ENCODE measurements at regions not wholly inside any gene's neighbourhood (a gene's known extent, or its start where the extent isn't known, plus 50 kb on each side); places are given as distances from the start of the nearest gene placed in this dataset.

- Histone ChIP-seq H3K36me3 (no peaks in the 10 kb centered on the region), H3K4me1 (peaks cover 0 to 21% (median 18%) of the 10 kb centered on the region in 4 donors), H3K27me3 (no peaks in the 10 kb centered on the region), H3K4me3 (no peak overlapping the region), H3K9me3 (no peaks in the 10 kb centered on the region), H3K27ac (no peak overlapping the region)
- intact Hi-C loops (cut with DNase I) = no loop called here
- no peak for DNase-seq
- TF ChIP-seq CTCF (IDR thresholded peaks at IDR 0.05) (no peak), POLR2AphosphoS5 (IDR thresholded peaks at IDR 0.05) (no peak), POLR2A (IDR thresholded peaks at IDR 0.05) (no peak), EP300 (IDR thresholded peaks at IDR 0.05) (no peak)
Measured at GRCh38 chr2:12296915-12297314, 419.8 kb upstream of the TRIB2 start.

- intact Hi-C loops (cut with DNase I) = no loop called here
- Histone ChIP-seq H3K4me1 (peaks cover 0 to 21% (median 18%) of the 10 kb centered on the region in 4 donors), H3K4me3 (no peak overlapping the region), H3K27me3 (no peaks in the 10 kb centered on the region), H3K9me3 (no peaks in the 10 kb centered on the region), H3K27ac (no peak overlapping the region), H3K36me3 (no peaks in the 10 kb centered on the region)
- TF ChIP-seq EP300 (IDR thresholded peaks at IDR 0.05) (no peak), CTCF (IDR thresholded peaks at IDR 0.05) (no peak), POLR2AphosphoS5 (IDR thresholded peaks at IDR 0.05) (no peak), POLR2A (IDR thresholded peaks at IDR 0.05) (no peak)
- DNase-seq = no peak
- WGBS, 2 donors = 93 to 94% methylated on average over 2 of the region's 2 CpGs
Measured at GRCh38 chr2:12298352-12298751, 418.4 kb upstream of the TRIB2 start.

GRCh38 chr2:12299431-12299830 lies 417.3 kb upstream of the TRIB2 start:
- WGBS, 2 donors = 77 to 88% methylated on average over 1 of the region's 1 CpG
- intact Hi-C loops (cut with DNase I) = no loop called here

GRCh38 chr2:12300019-12300602 lies 416.6 kb upstream of the TRIB2 start:
- Histone ChIP-seq H3K27me3 (no peaks in the 10 kb centered on the region), H3K4me1 (peaks cover 0 to 21% (median 18%) of the 10 kb centered on the region in 4 donors), H3K4me3 (no peak overlapping the region), H3K9me3 (no peaks in the 10 kb centered on the region), H3K36me3 (no peaks in the 10 kb centered on the region), H3K27ac (peak overlapping the region; percentile 33 to 65 (median 46))
- intact Hi-C loops (cut with DNase I) = no loop called here
- WGBS, 2 donors = 85 to 92% methylated on average over 4 of the region's 4 CpGs
- DNase-seq = no peak
- TF ChIP-seq EP300 (IDR thresholded peaks at IDR 0.05) = no peak
- no peak for TF ChIP-seq POLR2AphosphoS5 (IDR thresholded peaks at IDR 0.05)
- TF ChIP-seq CTCF (IDR thresholded peaks at IDR 0.05) = no peak
- TF ChIP-seq POLR2A (IDR thresholded peaks at IDR 0.05) = no peak

More at GRCh38 chr2:12299431-12299830, 417.3 kb upstream of the TRIB2 start:
- no peaks in the 10 kb centered on the region for H3K9me3 ChIP-seq
- H3K4me1 ChIP-seq = peaks cover 0 to 21% (median 18%) of the 10 kb centered on the region in 4 donors
- no peaks in the 10 kb centered on the region for H3K27me3 ChIP-seq
- no peaks in the 10 kb centered on the region for H3K36me3 ChIP-seq
- H3K27ac ChIP-seq = no peak overlapping the region
- no peak overlapping the region for H3K4me3 ChIP-seq
- DNase-seq = no peak
- TF ChIP-seq CTCF (IDR thresholded peaks at IDR 0.05) (no peak), POLR2AphosphoS5 (IDR thresholded peaks at IDR 0.05) (no peak), EP300 (IDR thresholded peaks at IDR 0.05) (no peak), POLR2A (IDR thresholded peaks at IDR 0.05) (no peak)

- WGBS, 2 donors = 93 to 95% methylated on average over 5 of the region's 5 CpGs
- Histone ChIP-seq H3K27ac (peak overlapping the region in 3 of 4 donors; percentile 44 to 65 (median 49)), H3K9me3 (no peaks in the 10 kb centered on the region), H3K4me1 (peaks cover 0 to 21% (median 18%) of the 10 kb centered on the region in 4 donors), H3K36me3 (no peaks in the 10 kb centered on the region), H3K27me3 (no peaks in the 10 kb centered on the region), H3K4me3 (no peak overlapping the region)
- intact Hi-C loops (cut with DNase I) = no loop called here
- TF ChIP-seq POLR2AphosphoS5 (IDR thresholded peaks at IDR 0.05) (no peak), CTCF (IDR thresholded peaks at IDR 0.05) (no peak), EP300 (IDR thresholded peaks at IDR 0.05) (no peak), POLR2A (IDR thresholded peaks at IDR 0.05) (no peak)
- no peak for DNase-seq
Measured at GRCh38 chr2:12300927-12301326, 415.8 kb upstream of the TRIB2 start.
